ENCODE measurements at regions not wholly inside any gene's neighbourhood (a gene's known extent, or its start where the extent isn't known, plus 50 kb on each side); places are given as distances from the start of the nearest gene placed in this dataset.

DNA sequence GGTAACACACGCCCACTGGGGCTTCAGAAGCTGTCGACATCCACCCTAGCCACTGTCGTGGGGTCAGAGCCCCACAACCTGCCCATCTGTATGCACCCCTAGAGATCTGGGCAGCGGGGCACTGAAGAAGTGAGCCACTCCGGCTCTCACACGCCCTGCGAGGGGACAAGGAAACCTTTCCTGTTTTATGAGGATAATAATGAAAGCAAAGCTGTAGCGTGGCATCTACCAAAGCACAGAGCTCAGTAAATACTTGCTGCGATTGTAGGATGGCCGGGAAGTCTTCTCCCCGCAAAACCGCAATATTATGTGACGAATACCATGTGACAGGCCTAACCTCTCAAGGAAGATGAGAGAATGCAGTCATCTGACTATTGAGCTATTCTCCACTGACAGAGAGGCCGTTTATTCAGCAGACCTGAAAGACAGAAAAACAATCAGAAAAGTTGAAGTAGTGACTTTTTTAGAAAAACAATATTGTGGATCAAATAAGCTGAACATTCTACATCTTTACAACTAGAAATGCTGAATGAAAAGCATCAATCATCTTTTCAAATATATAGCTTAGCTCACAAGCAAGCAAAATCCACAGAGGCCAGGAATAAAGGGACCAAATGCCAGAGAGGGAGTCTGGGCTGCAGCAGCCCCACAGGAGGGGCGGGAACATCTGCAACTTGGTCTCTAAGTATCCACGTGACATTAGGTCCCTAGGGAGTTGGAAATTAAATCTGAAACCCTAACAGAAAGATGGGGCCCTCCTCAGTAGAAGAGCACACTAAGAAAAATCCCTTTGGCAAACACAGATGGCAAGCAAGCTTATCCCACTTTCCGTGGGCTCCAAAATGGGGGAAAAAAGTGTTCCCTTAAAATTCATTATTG, 207.8 kb downstream of the TTLL2 start:
- Histone ChIP-seq H2AFZ (ENCODE audit: low read depth, low read length, poor library complexity, severe bottlenecking) (no peak overlapping the region), H3K27ac (ENCODE audit: low read depth, low read length) (no peak overlapping the region), H3K4me2 (ENCODE audit: low read length) (no peak overlapping the region), H3K9me2 (ENCODE audit: insufficient read depth) (no peaks in the 10 kb centered on the region), H3K79me2 (ENCODE audit: insufficient read depth, low read length) (no peaks in the 10 kb centered on the region), H3K27me3 (ENCODE audit: insufficient read depth, low read length) (peaks cover 21% of the 10 kb centered on the region), H3K9ac (ENCODE audit: low read length) (no peak overlapping the region), H4K20me1 (ENCODE audit: insufficient read depth) (no peaks in the 10 kb centered on the region), H3K4me3 (replicated peaks in 1 of 2; ENCODE audit: low read depth in 1 of 2, low read length in 2 of 2) (no peak overlapping the region), H3K4me1 (ENCODE audit: control insufficient read depth in 1 of 2, insufficient read depth in 2 of 2, low read length in 2 of 2) (no peaks in the 10 kb centered on the region), H3K9me3 (ENCODE audit: control insufficient read depth in 1 of 2, insufficient read depth in 1 of 2, low read depth in 1 of 2, low read length in 2 of 2) (no peaks in the 10 kb centered on the region), H3K36me3 (ENCODE audit: control insufficient read depth in 1 of 2, insufficient read depth in 2 of 2, low read length in 2 of 2) (no peaks in the 10 kb centered on the region)
- ATAC-seq (no peak), DNase-seq (ENCODE audit: low read depth, low spot score) (no peak)
- ChIA-PET POLR2A (no interaction called here), CTCF (no interaction called here), RAD21 (ENCODE audit: low non-redundant PET in 1 of 2, low total read pairs in 2 of 2, uncharacterized antibody in 2 of 2, unreplicated experiment in 2 of 2) (no interaction called here)
- BruUV-seq (replicated peaks): no TSS peak
- intact Hi-C loops (cut with micrococcal nuclease): no loop called here
- TF ChIP-seq POLR2A (IDR thresholded peaks at IDR 0.05; ENCODE audit: borderline replicate concordance, extremely low read depth, insufficient read depth, insufficient read length) (no peak), YY1 (IDR thresholded peaks at IDR 0.05; ENCODE audit: extremely low read depth, insufficient replicate concordance, low read depth, low read length) (no peak), ZNF274 (IDR thresholded peaks at IDR 0.05; ENCODE audit: low read depth, low read length) (no peak), ELF1 (IDR thresholded peaks at IDR 0.05; ENCODE audit: borderline replicate concordance, low read depth) (no peak), SIN3A (IDR thresholded peaks at IDR 0.05; ENCODE audit: low read depth) (no peak), CBX3 (IDR thresholded peaks at IDR 0.05; ENCODE audit: low read depth) (no peak), FOSL1 (IDR thresholded peaks at IDR 0.05; ENCODE audit: low read depth) (no peak), CEBPB (IDR thresholded peaks at IDR 0.05; ENCODE audit: low read depth) (no peak), POLR2AphosphoS5 (IDR thresholded peaks at IDR 0.05; ENCODE audit: low read depth, low read length) (no peak), RAD21 (IDR thresholded peaks at IDR 0.05; ENCODE audit: low read depth) (no peak), JUND (IDR thresholded peaks at IDR 0.05) (no peak), EZH2phosphoT487 (IDR thresholded peaks at IDR 0.05; ENCODE audit: borderline replicate concordance) (no peak), EZH2 (IDR thresholded peaks at IDR 0.05) (no peak), ZFX (IDR thresholded peaks at IDR 0.05) (no peak), SP1 (IDR thresholded peaks at IDR 0.05; ENCODE audit: low read depth) (no peak)
- TF ChIP-seq, protein P1, sequence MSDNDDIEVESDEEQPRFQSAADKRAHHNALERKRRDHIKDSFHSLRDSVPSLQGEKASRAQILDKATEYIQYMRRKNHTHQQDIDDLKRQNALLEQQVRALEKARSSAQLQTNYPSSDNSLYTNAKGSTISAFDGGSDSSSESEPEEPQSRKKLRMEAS (IDR thresholded peaks at IDR 0.05): no peak
- TF ChIP-seq, protein P2, sequence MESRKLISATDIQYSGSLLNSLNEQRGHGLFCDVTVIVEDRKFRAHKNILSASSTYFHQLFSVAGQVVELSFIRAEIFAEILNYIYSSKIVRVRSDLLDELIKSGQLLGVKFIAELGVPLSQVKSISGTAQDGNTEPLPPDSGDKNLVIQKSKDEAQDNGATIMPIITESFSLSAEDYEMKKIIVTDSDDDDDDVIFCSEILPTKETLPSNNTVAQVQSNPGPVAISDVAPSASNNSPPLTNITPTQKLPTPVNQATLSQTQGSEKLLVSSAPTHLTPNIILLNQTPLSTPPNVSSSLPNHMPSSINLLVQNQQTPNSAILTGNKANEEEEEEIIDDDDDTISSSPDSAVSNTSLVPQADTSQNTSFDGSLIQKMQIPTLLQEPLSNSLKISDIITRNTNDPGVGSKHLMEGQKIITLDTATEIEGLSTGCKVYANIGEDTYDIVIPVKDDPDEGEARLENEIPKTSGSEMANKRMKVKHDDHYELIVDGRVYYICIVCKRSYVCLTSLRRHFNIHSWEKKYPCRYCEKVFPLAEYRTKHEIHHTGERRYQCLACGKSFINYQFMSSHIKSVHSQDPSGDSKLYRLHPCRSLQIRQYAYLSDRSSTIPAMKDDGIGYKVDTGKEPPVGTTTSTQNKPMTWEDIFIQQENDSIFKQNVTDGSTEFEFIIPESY (IDR thresholded peaks at IDR 0.05; ENCODE audit: extremely low read depth, insufficient replicate concordance, low read length): no peak
- TF ChIP-seq, protein P3, sequence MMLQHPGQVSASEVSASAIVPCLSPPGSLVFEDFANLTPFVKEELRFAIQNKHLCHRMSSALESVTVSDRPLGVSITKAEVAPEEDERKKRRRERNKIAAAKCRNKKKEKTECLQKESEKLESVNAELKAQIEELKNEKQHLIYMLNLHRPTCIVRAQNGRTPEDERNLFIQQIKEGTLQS (IDR thresholded peaks at IDR 0.05): no peak
- TF ChIP-seq, protein P4, sequence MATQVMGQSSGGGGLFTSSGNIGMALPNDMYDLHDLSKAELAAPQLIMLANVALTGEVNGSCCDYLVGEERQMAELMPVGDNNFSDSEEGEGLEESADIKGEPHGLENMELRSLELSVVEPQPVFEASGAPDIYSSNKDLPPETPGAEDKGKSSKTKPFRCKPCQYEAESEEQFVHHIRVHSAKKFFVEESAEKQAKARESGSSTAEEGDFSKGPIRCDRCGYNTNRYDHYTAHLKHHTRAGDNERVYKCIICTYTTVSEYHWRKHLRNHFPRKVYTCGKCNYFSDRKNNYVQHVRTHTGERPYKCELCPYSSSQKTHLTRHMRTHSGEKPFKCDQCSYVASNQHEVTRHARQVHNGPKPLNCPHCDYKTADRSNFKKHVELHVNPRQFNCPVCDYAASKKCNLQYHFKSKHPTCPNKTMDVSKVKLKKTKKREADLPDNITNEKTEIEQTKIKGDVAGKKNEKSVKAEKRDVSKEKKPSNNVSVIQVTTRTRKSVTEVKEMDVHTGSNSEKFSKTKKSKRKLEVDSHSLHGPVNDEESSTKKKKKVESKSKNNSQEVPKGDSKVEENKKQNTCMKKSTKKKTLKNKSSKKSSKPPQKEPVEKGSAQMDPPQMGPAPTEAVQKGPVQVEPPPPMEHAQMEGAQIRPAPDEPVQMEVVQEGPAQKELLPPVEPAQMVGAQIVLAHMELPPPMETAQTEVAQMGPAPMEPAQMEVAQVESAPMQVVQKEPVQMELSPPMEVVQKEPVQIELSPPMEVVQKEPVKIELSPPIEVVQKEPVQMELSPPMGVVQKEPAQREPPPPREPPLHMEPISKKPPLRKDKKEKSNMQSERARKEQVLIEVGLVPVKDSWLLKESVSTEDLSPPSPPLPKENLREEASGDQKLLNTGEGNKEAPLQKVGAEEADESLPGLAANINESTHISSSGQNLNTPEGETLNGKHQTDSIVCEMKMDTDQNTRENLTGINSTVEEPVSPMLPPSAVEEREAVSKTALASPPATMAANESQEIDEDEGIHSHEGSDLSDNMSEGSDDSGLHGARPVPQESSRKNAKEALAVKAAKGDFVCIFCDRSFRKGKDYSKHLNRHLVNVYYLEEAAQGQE (IDR thresholded peaks at IDR 0.05; ENCODE audit: low read depth): no peak
- TF ChIP-seq, protein P5, sequence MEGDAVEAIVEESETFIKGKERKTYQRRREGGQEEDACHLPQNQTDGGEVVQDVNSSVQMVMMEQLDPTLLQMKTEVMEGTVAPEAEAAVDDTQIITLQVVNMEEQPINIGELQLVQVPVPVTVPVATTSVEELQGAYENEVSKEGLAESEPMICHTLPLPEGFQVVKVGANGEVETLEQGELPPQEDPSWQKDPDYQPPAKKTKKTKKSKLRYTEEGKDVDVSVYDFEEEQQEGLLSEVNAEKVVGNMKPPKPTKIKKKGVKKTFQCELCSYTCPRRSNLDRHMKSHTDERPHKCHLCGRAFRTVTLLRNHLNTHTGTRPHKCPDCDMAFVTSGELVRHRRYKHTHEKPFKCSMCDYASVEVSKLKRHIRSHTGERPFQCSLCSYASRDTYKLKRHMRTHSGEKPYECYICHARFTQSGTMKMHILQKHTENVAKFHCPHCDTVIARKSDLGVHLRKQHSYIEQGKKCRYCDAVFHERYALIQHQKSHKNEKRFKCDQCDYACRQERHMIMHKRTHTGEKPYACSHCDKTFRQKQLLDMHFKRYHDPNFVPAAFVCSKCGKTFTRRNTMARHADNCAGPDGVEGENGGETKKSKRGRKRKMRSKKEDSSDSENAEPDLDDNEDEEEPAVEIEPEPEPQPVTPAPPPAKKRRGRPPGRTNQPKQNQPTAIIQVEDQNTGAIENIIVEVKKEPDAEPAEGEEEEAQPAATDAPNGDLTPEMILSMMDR (IDR thresholded peaks at IDR 0.05 in 2 of 3, conservative IDR thresholded peaks at IDR 0.05 in 1 of 3; ENCODE audit: borderline replicate concordance in 1 of 3, insufficient read depth in 1 of 3, low read depth in 2 of 3, low read length in 2 of 3): no peak

All from HCT116 (cell line).